CD4-positive, alpha-beta T cell (primary cell): ENCODE measurements at regions not wholly inside any gene's neighbourhood (a gene's known extent, or its start where the extent isn't known, plus 50 kb on each side); places are given as distances from the start of the nearest gene placed in this dataset.

Experiments
- ATAC-seq: fragments of 200-7000 bp; cut with Tn5 transposase; one replicate; pipeline ENCODE4 v1.10.0; 2022; ENCODE audit warnings: mild to moderate bottlenecking; ENCODE audit not compliant: poor library complexity
- CTCF ChIA-PET: fragments of 350-600 bp; sonication (Branson Sonifier 250); formaldehyde crosslinking; loops from one replicate; lab custom pipeline; 2021; ENCODE audit warnings: antibody characterized with exemption, inconsistent platforms; lab: Charles Lee
- POLR2A ChIA-PET: fragments of 350-600 bp; sonication (Branson Sonifier 250); formaldehyde crosslinking; loops from one replicate; lab custom pipeline; 2021; ENCODE audit warnings: antibody characterized with exemption, inconsistent platforms; lab: Charles Lee
- DNase-seq, 14 experiments: peaks; one replicate each; pipeline ENCODE4 v3.0.0-alpha.2; 2013 to 2020; ENCODE audit warnings: mixed read lengths in 2 of 14
- H3K27ac ChIP-seq, 2 donors: one replicate each; pipeline versions ENCODE4 v1.5.1 to v1.7.0; 2013; ENCODE audit warnings: low read length in 2 of 2, low read depth in 1 of 2, mild to moderate bottlenecking in 1 of 2
- H3K27me3 ChIP-seq, 2 experiments: 1 replicate in 1 of 2; 2 replicates in 1 of 2; pipeline versions ENCODE4 v1.6.1 to v1.7.0; 2013; ENCODE audit warnings: low read length in 2 of 2, control low read depth in 1 of 2, mild to moderate bottlenecking in 1 of 2, moderate library complexity in 1 of 2; ENCODE audit not compliant: insufficient read depth in 2 of 2, control insufficient read depth in 1 of 2
- H3K36me3 ChIP-seq: one replicate; pipeline ENCODE4 v1.6.1; 2013; ENCODE audit warnings: low read length, control low read depth; ENCODE audit not compliant: insufficient read depth
- H3K4me1 ChIP-seq: one replicate; pipeline ENCODE4 v1.6.1; 2013; ENCODE audit warnings: low read length, control low read depth; ENCODE audit not compliant: insufficient read depth
- H3K4me3 ChIP-seq: one replicate; pipeline ENCODE4 v1.5.1; 2013; ENCODE audit warnings: mild to moderate bottlenecking, low read length, moderate library complexity
- H3K9me3 ChIP-seq, 2 experiments: 1 replicate in 1 of 2; 2 replicates in 1 of 2; pipeline versions ENCODE4 v1.6.1 to v1.7.0; 2013; ENCODE audit warnings: low read length in 2 of 2, mild to moderate bottlenecking in 2 of 2, control low read depth in 1 of 2, moderate library complexity in 1 of 2; ENCODE audit not compliant: control insufficient read depth in 1 of 2, insufficient read depth in 1 of 2
- H3K27ac Mint-ChIP-seq: one replicate; pipeline ENCODE4 v1.8.0; 2020; ENCODE audit warnings: mixed read lengths
- H3K27me3 Mint-ChIP-seq: one replicate; pipeline ENCODE4 v1.8.0; 2021; ENCODE audit warnings: mixed read lengths
- H3K36me3 Mint-ChIP-seq: one replicate; pipeline ENCODE4 v1.8.0; 2021; ENCODE audit warnings: low read depth, mixed read lengths
- H3K4me1 Mint-ChIP-seq: one replicate; pipeline ENCODE4 v1.8.0; 2021; ENCODE audit warnings: low read depth, mixed read lengths
- H3K4me3 Mint-ChIP-seq: one replicate; pipeline ENCODE4 v1.8.0; 2020; ENCODE audit warnings: mild to moderate bottlenecking, mixed read lengths
- H3K9me3 Mint-ChIP-seq: one replicate; pipeline ENCODE4 v1.8.0; 2020; ENCODE audit warnings: mixed read lengths
- intact Hi-C, 2 experiments: fragments of 100-400 bp; cut with DNase I in 1 of 2; cut with micrococcal nuclease in 1 of 2; formaldehyde crosslinking; loops; one replicate each; pipeline versions ENCODE4 v1.15.1 to v1.9.0; 2023 to 2025; cut with DNase I, micrococcal nuclease
- TF ChIP-seq, protein P1 (sequence below): fragments of 200-600 bp; IDR thresholded peaks from one replicate; pipeline ENCODE4 v1.8.0; 2022; ENCODE audit warnings: antibody characterized with exemption, mild to moderate bottlenecking

DNA sequence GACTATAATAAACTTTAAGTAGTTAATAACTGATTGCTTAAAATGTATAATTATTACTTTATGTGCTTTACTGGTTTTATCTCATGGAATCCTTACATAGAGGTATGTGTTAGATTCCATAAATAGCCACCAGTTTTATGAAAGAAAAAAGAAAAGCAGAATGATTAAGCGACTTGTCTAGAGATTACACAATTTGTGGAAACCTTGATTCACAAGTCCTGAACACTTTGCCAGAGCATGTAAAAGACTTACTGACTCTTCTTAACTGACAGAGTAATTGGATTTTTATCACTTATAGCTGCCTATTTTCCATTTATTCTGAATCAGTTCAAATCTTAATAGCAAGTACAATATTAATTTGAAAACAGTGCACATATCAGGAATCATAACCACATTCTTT is 448.7 kb upstream of the NETO1 start:
- POLR2A ChIA-PET: no interaction called here
- H3K9me3 ChIP-seq: peaks cover 0 to 3% of the 10 kb centered on the region in 2 experiments
- no peak overlapping the region for H3K4me3 Mint-ChIP-seq
- DNase-seq: no peak
- CTCF ChIA-PET: no interaction called here
- H3K27me3 Mint-ChIP-seq: no peaks in the 10 kb centered on the region
- no peak for ATAC-seq
- H3K4me3 ChIP-seq: no peak overlapping the region
- no peaks in the 10 kb centered on the region for H3K4me1 Mint-ChIP-seq
- no peaks in the 10 kb centered on the region for H3K4me1 ChIP-seq
- intact Hi-C loops: no loop called here
- no peaks in the 10 kb centered on the region for H3K27me3 ChIP-seq
- TF ChIP-seq, protein P1, sequence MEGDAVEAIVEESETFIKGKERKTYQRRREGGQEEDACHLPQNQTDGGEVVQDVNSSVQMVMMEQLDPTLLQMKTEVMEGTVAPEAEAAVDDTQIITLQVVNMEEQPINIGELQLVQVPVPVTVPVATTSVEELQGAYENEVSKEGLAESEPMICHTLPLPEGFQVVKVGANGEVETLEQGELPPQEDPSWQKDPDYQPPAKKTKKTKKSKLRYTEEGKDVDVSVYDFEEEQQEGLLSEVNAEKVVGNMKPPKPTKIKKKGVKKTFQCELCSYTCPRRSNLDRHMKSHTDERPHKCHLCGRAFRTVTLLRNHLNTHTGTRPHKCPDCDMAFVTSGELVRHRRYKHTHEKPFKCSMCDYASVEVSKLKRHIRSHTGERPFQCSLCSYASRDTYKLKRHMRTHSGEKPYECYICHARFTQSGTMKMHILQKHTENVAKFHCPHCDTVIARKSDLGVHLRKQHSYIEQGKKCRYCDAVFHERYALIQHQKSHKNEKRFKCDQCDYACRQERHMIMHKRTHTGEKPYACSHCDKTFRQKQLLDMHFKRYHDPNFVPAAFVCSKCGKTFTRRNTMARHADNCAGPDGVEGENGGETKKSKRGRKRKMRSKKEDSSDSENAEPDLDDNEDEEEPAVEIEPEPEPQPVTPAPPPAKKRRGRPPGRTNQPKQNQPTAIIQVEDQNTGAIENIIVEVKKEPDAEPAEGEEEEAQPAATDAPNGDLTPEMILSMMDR: no peak
- no peaks in the 10 kb centered on the region for H3K36me3 ChIP-seq
- no peak overlapping the region for H3K27ac Mint-ChIP-seq
- H3K9me3 Mint-ChIP-seq: peaks cover 7% of the 10 kb centered on the region
- no peaks in the 10 kb centered on the region for H3K36me3 Mint-ChIP-seq
- H3K27ac ChIP-seq: no peak overlapping the region

DNA sequence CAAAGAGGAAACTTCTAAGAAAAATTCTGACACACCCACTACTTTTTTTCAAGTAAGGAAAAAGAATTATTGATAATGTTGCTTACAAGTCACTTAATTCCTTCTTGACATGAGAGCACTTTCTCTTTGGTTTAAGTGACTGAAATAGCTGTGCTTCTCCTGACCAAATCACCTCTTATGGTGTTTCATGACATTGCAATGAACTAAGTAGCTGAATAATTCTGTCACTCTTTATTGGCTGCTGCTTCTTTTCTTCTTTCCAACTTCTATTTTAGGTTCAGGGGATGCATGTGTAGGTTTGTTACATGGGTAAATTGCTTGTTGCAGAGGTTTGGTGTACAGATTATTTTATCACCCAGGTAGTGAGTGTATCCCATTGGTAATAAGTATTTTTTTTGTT is 447.6 kb upstream of the NETO1 start:
- CTCF ChIA-PET: no interaction called here
- POLR2A ChIA-PET: no interaction called here
- H3K27me3 ChIP-seq: no peaks in the 10 kb centered on the region

DNA sequence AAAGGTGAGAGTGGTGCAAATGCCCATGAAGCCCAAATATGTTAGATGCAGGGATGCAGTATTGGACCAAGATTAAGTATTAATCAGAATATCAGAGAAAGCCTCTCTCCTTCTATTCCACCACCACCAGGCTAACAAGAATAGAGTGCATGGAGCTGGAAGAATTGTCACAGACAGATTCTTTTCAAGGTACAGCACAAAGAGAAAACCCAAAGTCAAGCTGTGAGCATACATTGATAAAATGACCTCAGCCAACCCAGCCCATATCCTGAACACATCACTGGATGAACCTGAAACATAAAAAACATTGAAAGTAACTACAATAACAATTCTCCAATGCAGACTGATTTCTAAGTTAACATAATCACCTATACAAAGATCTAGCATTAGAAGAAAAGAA is 445.7 kb upstream of the NETO1 start:
- H3K27ac ChIP-seq: no peak overlapping the region
- no peak for ATAC-seq

More for the DNA sequence above, 447.6 kb upstream of the NETO1 start:
- peaks cover 7% of the 10 kb centered on the region for H3K9me3 Mint-ChIP-seq
- no peaks in the 10 kb centered on the region for H3K4me1 ChIP-seq
- DNase-seq: no peak
- no peaks in the 10 kb centered on the region for H3K27me3 Mint-ChIP-seq
- H3K27ac Mint-ChIP-seq: no peak overlapping the region
- ATAC-seq: no peak
- no peak overlapping the region for H3K4me3 Mint-ChIP-seq
- no peak overlapping the region for H3K4me3 ChIP-seq
- TF ChIP-seq, protein P1: no peak
- H3K4me1 Mint-ChIP-seq: no peaks in the 10 kb centered on the region
- no peak overlapping the region for H3K27ac ChIP-seq
- H3K36me3 ChIP-seq: no peaks in the 10 kb centered on the region
- peaks cover 0 to 6% of the 10 kb centered on the region in 2 experiments for H3K9me3 ChIP-seq
- intact Hi-C loops: no loop called here
- H3K36me3 Mint-ChIP-seq: no peaks in the 10 kb centered on the region

More for the DNA sequence above, 445.7 kb upstream of the NETO1 start:
- Mint-ChIP-seq H3K27me3 (no peaks in the 10 kb centered on the region), H3K9me3 (peaks cover 5% of the 10 kb centered on the region), H3K4me3 (no peak overlapping the region), H3K27ac (no peak overlapping the region), H3K4me1 (no peaks in the 10 kb centered on the region), H3K36me3 (no peaks in the 10 kb centered on the region)
- Histone ChIP-seq H3K9me3 (peaks cover 0 to 6% of the 10 kb centered on the region in 2 experiments), H3K4me3 (no peak overlapping the region), H3K4me1 (no peaks in the 10 kb centered on the region), H3K27me3 (no peaks in the 10 kb centered on the region), H3K36me3 (no peaks in the 10 kb centered on the region)
- TF ChIP-seq, protein P1: no peak
- DNase-seq: no peak
- POLR2A ChIA-PET: no interaction called here
- CTCF ChIA-PET: no interaction called here
- intact Hi-C loops: no loop called here
